ENCODE measurements at regions not wholly inside any gene's neighbourhood (a gene's known extent, or its start where the extent isn't known, plus 50 kb on each side); places are given as distances from the start of the nearest gene placed in this dataset.
"Not testable (repeated sequence)": the region's sequence is repeated elsewhere in the genome, so short reads cannot be mapped to it uniquely, and the experiment has no call there.

- H3K27ac Mint-ChIP-seq = no peak overlapping the region
- H3K4me1 ChIP-seq (ENCODE audit: insufficient read depth, low read length) = no peaks in the 10 kb centered on the region
- no peak for ATAC-seq (ENCODE audit: poor library complexity)
Measured at GRCh38 chr2:161070693-161071479, 89.3 kb upstream of the TANK start.

DNA sequence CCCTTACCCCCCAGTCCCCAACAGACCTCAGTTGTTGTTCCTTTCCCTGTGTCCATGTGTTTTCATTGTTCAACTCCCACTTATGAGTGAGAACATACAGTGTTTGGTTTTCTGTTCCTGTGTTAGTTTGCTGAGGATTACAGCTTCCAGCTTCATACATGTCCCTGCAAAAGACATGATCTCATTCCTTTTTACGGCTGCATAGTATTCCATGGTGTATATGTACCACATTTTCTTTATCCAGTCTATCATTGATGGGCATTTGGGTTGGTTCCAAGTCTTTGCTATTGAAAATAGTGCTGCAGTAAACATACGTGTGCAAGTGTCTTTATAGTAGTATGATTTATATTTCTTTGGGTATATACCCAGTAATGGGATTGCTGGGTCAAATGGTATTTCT, 87.8 kb upstream of the TANK start:
- DNase-seq; H3K4me1 ChIP-seq (ENCODE audit: insufficient read depth, low read length); H3K4me3 Mint-ChIP-seq; H3K27me3 ChIP-seq (ENCODE audit: control insufficient read depth in 1 of 2, insufficient read depth in 2 of 2, low read length in 2 of 2); H3K27ac Mint-ChIP-seq; H3K9me3 ChIP-seq (ENCODE audit: control insufficient read depth in 1 of 2, insufficient read depth in 1 of 2, low read length in 2 of 2); H3K36me3 Mint-ChIP-seq (ENCODE audit: low read depth); H3K36me3 ChIP-seq (ENCODE audit: insufficient read depth, low read length); POLR2A ChIA-PET; H3K9me3 Mint-ChIP-seq; H3K27ac ChIP-seq (ENCODE audit: low read depth in 1 of 2, low read length in 2 of 2); H3K4me3 ChIP-seq (ENCODE audit: low read length); CTCF ChIA-PET; H3K27me3 Mint-ChIP-seq; ATAC-seq (ENCODE audit: poor library complexity); intact Hi-C loops (cut with DNase I, micrococcal nuclease): not testable (repeated sequence)
- H3K4me1 Mint-ChIP-seq (ENCODE audit: low read depth) = peaks cover 11% of the 10 kb centered on the region

More at GRCh38 chr2:161070693-161071479, 89.3 kb upstream of the TANK start:
- Mint-ChIP-seq H3K27me3 (no peaks in the 10 kb centered on the region), H3K4me1 (ENCODE audit: low read depth) (no peaks in the 10 kb centered on the region), H3K4me3 (no peak overlapping the region), H3K9me3 (no peaks in the 10 kb centered on the region), H3K36me3 (ENCODE audit: low read depth) (no peaks in the 10 kb centered on the region)
- intact Hi-C loops (cut with DNase I, micrococcal nuclease) = no loop called here
- no peak for DNase-seq
- Histone ChIP-seq H3K36me3 (ENCODE audit: insufficient read depth, low read length) (no peaks in the 10 kb centered on the region), H3K9me3 (ENCODE audit: control insufficient read depth in 1 of 2, insufficient read depth in 1 of 2, low read length in 2 of 2) (no peaks in the 10 kb centered on the region), H3K27ac (ENCODE audit: low read depth in 1 of 2, low read length in 2 of 2) (no peak overlapping the region), H3K4me3 (ENCODE audit: low read length) (no peak overlapping the region), H3K27me3 (ENCODE audit: control insufficient read depth in 1 of 2, insufficient read depth in 2 of 2, low read length in 2 of 2) (no peaks in the 10 kb centered on the region)
- ChIA-PET POLR2A (no interaction called here), CTCF (no interaction called here)
- no peak for TF ChIP-seq CTCF (IDR thresholded peaks at IDR 0.05)

GRCh38 chr2:161075701-161076100, 84.5 kb upstream of the TANK start:
- DNase-seq (no peak), ATAC-seq (ENCODE audit: poor library complexity) (no peak)
- H3K4me1 Mint-ChIP-seq (ENCODE audit: low read depth) = peaks cover 28% of the 10 kb centered on the region
- no peaks in the 10 kb centered on the region for H3K9me3 Mint-ChIP-seq
- Histone ChIP-seq H3K4me3 (ENCODE audit: low read length) (no peak overlapping the region), H3K27ac (ENCODE audit: low read depth in 1 of 2, low read length in 2 of 2) (no peak overlapping the region), H3K4me1 (ENCODE audit: insufficient read depth, low read length) (peaks cover 17% of the 10 kb centered on the region), H3K9me3 (ENCODE audit: control insufficient read depth in 1 of 2, insufficient read depth in 1 of 2, low read length in 2 of 2) (no peaks in the 10 kb centered on the region), H3K36me3 (ENCODE audit: insufficient read depth, low read length) (no peaks in the 10 kb centered on the region), H3K27me3 (ENCODE audit: control insufficient read depth in 1 of 2, insufficient read depth in 2 of 2, low read length in 2 of 2) (no peaks in the 10 kb centered on the region)
- no peaks in the 10 kb centered on the region for H3K27me3 Mint-ChIP-seq
- H3K4me3 Mint-ChIP-seq = no peak overlapping the region
- no peak overlapping the region for H3K27ac Mint-ChIP-seq
- intact Hi-C loops (cut with DNase I, micrococcal nuclease) = loop anchor here in 1 of 2 experiments (2.0 kb wide), 1 partner anchor 63 kb away; no protein-coding TSS in a partner anchor
- ChIA-PET POLR2A (no interaction called here), CTCF (interaction anchor here (2.9 kb wide), 1 partner anchor 12 kb away, joined by 11 read pairs; no protein-coding TSS in a partner anchor)
- no peak for TF ChIP-seq CTCF (IDR thresholded peaks at IDR 0.05)
- H3K36me3 Mint-ChIP-seq (ENCODE audit: low read depth) = no peaks in the 10 kb centered on the region
